NCI-H82 treated with DMSO at 0.1 percent for 48 hours (cell line): ENCODE measurements at regions not wholly inside any gene's neighbourhood (a gene's known extent, or its start where the extent isn't known, plus 50 kb on each side); places are given as distances from the start of the nearest gene placed in this dataset.

ENCODE experiments used
- DNase-seq: peaks from one replicate; lab custom pipeline; 2025; ENCODE audit not compliant: unreplicated experiment; lab: John Stamatoyannopoulos, UW

GRCh38 chr18:6605115-6605869 lies 124.2 kb upstream of the ARHGAP28 start:
- DNase-seq, result no peak

GRCh38 chr18:6606411-6607085 lies 123.0 kb upstream of the ARHGAP28 start:
- DNase-seq, result no peak

GRCh38 chr18:6607343-6607742 lies 122.2 kb upstream of the ARHGAP28 start:
- DNase-seq, result no peak

- DNase-seq, result no peak
These were observed 119.8 kb upstream of the ARHGAP28 start for GRCh38 chr18:6609666-6610264.

GRCh38 chr18:6610466-6610865 lies 119.0 kb upstream of the ARHGAP28 start:
- no peak for DNase-seq

GRCh38 chr18:6613581-6613980 lies 115.9 kb upstream of the ARHGAP28 start:
- no peak for DNase-seq

- no peak for DNase-seq
These were observed 114.6 kb upstream of the ARHGAP28 start for GRCh38 chr18:6614952-6615351.

GRCh38 chr18:6616981-6617380 lies 112.5 kb upstream of the ARHGAP28 start:
- no peak for DNase-seq

- no peak for DNase-seq
These were observed 108.1 kb upstream of the ARHGAP28 start for GRCh38 chr18:6621437-6621836.

- DNase-seq, result no peak
These were observed 106.2 kb upstream of the ARHGAP28 start for GRCh38 chr18:6623278-6623677.

- no peak for DNase-seq
These were observed 105.2 kb upstream of the ARHGAP28 start for GRCh38 chr18:6624271-6624660.

- peak; percentile 4 for DNase-seq
These were observed 104.7 kb upstream of the ARHGAP28 start for GRCh38 chr18:6624661-6625311.

GRCh38 chr18:6625481-6625880 lies 104.0 kb upstream of the ARHGAP28 start:
- DNase-seq, result no peak

GRCh38 chr18:6626457-6626856 lies 103.1 kb upstream of the ARHGAP28 start:
- no peak for DNase-seq

GRCh38 chr18:6627645-6628044 lies 101.9 kb upstream of the ARHGAP28 start:
- DNase-seq, result no peak

- DNase-seq, result no peak
These were observed 101.3 kb upstream of the ARHGAP28 start for GRCh38 chr18:6628187-6628586.

- DNase-seq, result no peak
These were observed 99.8 kb upstream of the ARHGAP28 start for GRCh38 chr18:6629635-6630140.

- no peak for DNase-seq
These were observed 96.2 kb upstream of the ARHGAP28 start for GRCh38 chr18:6633310-6633709.

GRCh38 chr18:6636091-6636490 lies 93.4 kb upstream of the ARHGAP28 start:
- no peak for DNase-seq

- DNase-seq, result no peak
These were observed 91.1 kb upstream of the ARHGAP28 start for GRCh38 chr18:6638447-6638846.

- DNase-seq, result no peak
These were observed 90.2 kb upstream of the ARHGAP28 start for GRCh38 chr18:6639305-6639704.
